IMR-90 (cell line): ENCODE measurements at regions not wholly inside any gene's neighbourhood (a gene's known extent, or its start where the extent isn't known, plus 50 kb on each side); places are given as distances from the start of the nearest gene placed in this dataset.

Experiments
- ATAC-seq: fragments of 200-7000 bp; cut with Tn5 transposase; 2 replicates; pipeline ENCODE4 v1.9.1; 2020; ENCODE audit warnings: low read depth, mild to moderate bottlenecking, moderate library complexity
- BruUV-seq: library from RNA; stranded (reverse); fragments of 400-500 nt; replicated peaks from 2 replicates; lab custom pipeline; 2021; lab: Mats Ljungman, UMichigan
- CTCF ChIA-PET: fragments of 300-600 bp; formaldehyde crosslinking; extraction: SDS; loops from one replicate; lab custom pipeline; 2021; ENCODE audit warnings: antibody characterized with exemption; lab: Yijun Ruan, JAX
- POLR2A ChIA-PET: fragments of 300-600 bp; sonication (Branson Sonifier 250); formaldehyde crosslinking; loops from one replicate; lab custom pipeline; 2022; ENCODE audit warnings: antibody characterized with exemption; ENCODE audit not compliant: unreplicated experiment; lab: Charles Lee
- DNase-seq: peaks from one replicate; pipeline ENCODE4 v3.0.0; 2013
- H2AFZ ChIP-seq: replicated peaks from 2 replicates; pipeline ENCODE3; 2013; ENCODE audit warnings: low read length, mild to moderate bottlenecking; ENCODE audit not compliant: poor library complexity
- H2AK5ac ChIP-seq: 2 replicates; pipeline ENCODE4 v1.6.1; 2013; ENCODE audit warnings: low read depth, low read length, inconsistent platforms
- H2AK9ac ChIP-seq: replicated peaks from 2 replicates; pipeline ENCODE3; 2013; ENCODE audit warnings: mild to moderate bottlenecking, low read depth, low read length, moderate library complexity; ENCODE audit not compliant: poor library complexity
- H2BK120ac ChIP-seq: 2 replicates; pipeline ENCODE4 v1.6.1; 2013; ENCODE audit warnings: low read depth, low read length, inconsistent platforms
- H2BK15ac ChIP-seq: 3 replicates; pipeline ENCODE4 v1.6.1; 2013; ENCODE audit warnings: low read depth, low read length, inconsistent platforms
- H2BK20ac ChIP-seq: 2 replicates; pipeline ENCODE4 v1.6.1; 2013; ENCODE audit warnings: low read depth, mild to moderate bottlenecking, inconsistent platforms, low read length, moderate library complexity
- H2BK5ac ChIP-seq: 2 replicates; pipeline ENCODE4 v1.6.1; 2013; ENCODE audit warnings: mild to moderate bottlenecking, low read depth, low read length, inconsistent platforms; ENCODE audit not compliant: poor library complexity, severe bottlenecking
- H3K14ac ChIP-seq: replicated peaks from 2 replicates; pipeline ENCODE4 v1.6.1; 2013; ENCODE audit warnings: low read depth, low read length, inconsistent platforms
- H3K18ac ChIP-seq: 2 replicates; pipeline ENCODE4 v1.6.1; 2013; ENCODE audit warnings: low read depth, low read length, control low read depth
- H3K23ac ChIP-seq: 2 replicates; pipeline ENCODE4 v1.6.1; 2013; ENCODE audit warnings: low read depth, low read length, inconsistent platforms
- H3K27ac ChIP-seq: 2 replicates; pipeline ENCODE4 v1.5.1; 2013; ENCODE audit warnings: mild to moderate bottlenecking, control low read depth, low read length; ENCODE audit not compliant: insufficient read depth
- H3K27me3 ChIP-seq: 2 replicates; pipeline ENCODE4 v1.6.1; 2013; ENCODE audit warnings: low read length; ENCODE audit not compliant: control insufficient read depth, insufficient read depth
- H3K36me3 ChIP-seq: 2 replicates; pipeline ENCODE4 v1.6.1; 2013; ENCODE audit warnings: low read length, mixed read lengths; ENCODE audit not compliant: control insufficient read depth, insufficient read depth
- H3K4ac ChIP-seq: 2 replicates; pipeline ENCODE4 v1.6.1; 2013; ENCODE audit warnings: low read depth, low read length, inconsistent platforms
- H3K4me1 ChIP-seq: 2 replicates; pipeline ENCODE4 v1.6.1; 2013; ENCODE audit warnings: low read length, mixed read lengths; ENCODE audit not compliant: control insufficient read depth, insufficient read depth
- H3K4me2 ChIP-seq: 2 replicates; pipeline ENCODE4 v1.6.1; 2013; ENCODE audit warnings: low read depth, mild to moderate bottlenecking, control low read depth, low read length, moderate library complexity
- H3K4me3 ChIP-seq: 2 replicates; pipeline ENCODE4 v1.5.1; 2013; ENCODE audit warnings: low read depth, mild to moderate bottlenecking, control low read depth, low read length, moderate library complexity; ENCODE audit not compliant: insufficient read depth
- H3K56ac ChIP-seq: 2 replicates; pipeline ENCODE4 v1.6.1; 2013; ENCODE audit warnings: low read length, inconsistent platforms; ENCODE audit not compliant: insufficient read depth; ENCODE audit errors: extremely low read depth
- H3K79me1 ChIP-seq, 2 experiments: 2 replicates each; pipeline ENCODE4 v1.6.1; 2013; ENCODE audit warnings: low read length in 2 of 2, inconsistent platforms in 1 of 2, low read depth in 1 of 2
- H3K9ac ChIP-seq: 2 replicates; pipeline ENCODE4 v1.6.1; 2013; ENCODE audit warnings: low read depth, low read length, control low read depth
- H3K9me1 ChIP-seq: 2 replicates; pipeline ENCODE4 v1.6.1; 2013; ENCODE audit warnings: low read length, inconsistent platforms; ENCODE audit not compliant: insufficient read depth
- H3K9me3 ChIP-seq: 2 replicates; pipeline ENCODE4 v1.6.1; 2013; ENCODE audit warnings: low read length; ENCODE audit not compliant: control insufficient read depth, insufficient read depth
- H4K20me1 ChIP-seq: 2 replicates; pipeline ENCODE4 v1.6.1; 2013; ENCODE audit warnings: low read length, inconsistent platforms; ENCODE audit not compliant: insufficient read depth
- H4K5ac ChIP-seq: 2 replicates; pipeline ENCODE4 v1.6.1; 2013; ENCODE audit warnings: mild to moderate bottlenecking, low read depth, low read length, control low read depth
- H4K8ac ChIP-seq, 2 experiments: 2 replicates each; pipeline ENCODE4 v1.6.1; 2013; ENCODE audit warnings: low read depth in 2 of 2, low read length in 2 of 2, control low read depth in 1 of 2, inconsistent platforms in 1 of 2
- H4K91ac ChIP-seq: 2 replicates; pipeline ENCODE4 v1.6.1; 2013; ENCODE audit warnings: low read depth, low read length, inconsistent platforms; ENCODE audit not compliant: insufficient read depth
- BHLHE40 ChIP-seq: fragments of 150-350 bp; IDR thresholded peaks from 2 replicates; pipeline ENCODE4 v1.6.1; 2016; ENCODE audit warnings: mild to moderate bottlenecking, low read depth, low read length
- ELK1 ChIP-seq: fragments of 150-350 bp; IDR thresholded peaks from 2 replicates; pipeline ENCODE4 v1.6.1; 2016; ENCODE audit warnings: low read depth, mild to moderate bottlenecking, low read length, moderate library complexity, borderline replicate concordance
- FOS ChIP-seq: fragments of 150-350 bp; IDR thresholded peaks from 2 replicates; pipeline ENCODE4 v1.6.1; 2016; ENCODE audit warnings: low read depth, low read length
- MXI1 ChIP-seq: IDR thresholded peaks from 2 replicates; pipeline ENCODE4 v1.6.1; 2012; ENCODE audit warnings: low read depth, mild to moderate bottlenecking, low read length, moderate library complexity, borderline replicate concordance
- USF2 ChIP-seq: fragments of 150-350 bp; IDR thresholded peaks from 2 replicates; pipeline ENCODE4 v1.6.1; 2017; ENCODE audit warnings: mild to moderate bottlenecking, antibody characterized with exemption, low read length, low read depth
- WGBS, 2 experiments: methylation state at CpG; one replicate each; pipeline versions ENCODE4 v1.1.5 to v1.1.7; 2013; ENCODE audit warnings: missing lambda C conversion rate in 2 of 2; ENCODE audit not compliant: insufficient read length in 1 of 2; ENCODE audit errors: extremely low coverage in 2 of 2; 5-methylcytosine and 5-hydroxymethylcytosine counted together
- dilution Hi-C: fragments of 300-500 bp; cut with HindIII; formaldehyde crosslinking; loops from one replicate; pipeline ENCODE4 v1.14.3; 2018; ENCODE audit warnings: low sequenced_read_pairs; ENCODE audit not compliant: unreplicated experiment
- in situ Hi-C: fragments of 300-500 bp; cut with MboI; formaldehyde crosslinking; loops from 3 replicates; pipeline ENCODE4 v1.14.3; 2019; ENCODE audit warnings: low sequenced_read_pairs, inconsistent platforms, mixed read lengths
- intact Hi-C: fragments of 100-400 bp; cut with micrococcal nuclease; formaldehyde crosslinking; loops from 2 replicates; pipeline ENCODE4 v1.10.0; 2022

GRCh38 chr13:96903085-96903484 is 91.2 kb downstream of the OXGR1 start:
- intact Hi-C loops (no loop called here), in situ Hi-C loops (no loop called here), dilution Hi-C loops (no loop called here)
- no peak overlapping the region for H2AK9ac ChIP-seq
- no peak overlapping the region for H3K56ac ChIP-seq
- no peak overlapping the region for H2BK15ac ChIP-seq
- ChIA-PET POLR2A (no interaction called here), CTCF (no interaction called here)
- no peak overlapping the region for H2BK20ac ChIP-seq
- no peaks in the 10 kb centered on the region for H3K27me3 ChIP-seq
- no peak overlapping the region for H2BK120ac ChIP-seq
- no peak for TF ChIP-seq ELK1
- no peak for TF ChIP-seq BHLHE40
- TF ChIP-seq USF2, result no peak
- no peak for TF ChIP-seq MXI1
- TF ChIP-seq FOS, result no peak
- H3K4me2 ChIP-seq, result no peak overlapping the region
- no peak overlapping the region for H2BK5ac ChIP-seq
- H4K20me1 ChIP-seq, result no peaks in the 10 kb centered on the region
- H4K5ac ChIP-seq, result no peak overlapping the region
- no peaks in the 10 kb centered on the region for H3K9me3 ChIP-seq
- H3K4ac ChIP-seq, result no peak overlapping the region
- no peak overlapping the region for H2AK5ac ChIP-seq
- H3K36me3 ChIP-seq, result no peaks in the 10 kb centered on the region
- H4K91ac ChIP-seq, result no peak overlapping the region
- H3K18ac ChIP-seq, result no peak overlapping the region
- no peaks in the 10 kb centered on the region for H3K79me1 ChIP-seq
- no peaks in the 10 kb centered on the region for H3K4me1 ChIP-seq
- no TSS peak for BruUV-seq
- no peak overlapping the region for H3K27ac ChIP-seq
- WGBS, 2 experiments, result no CpG with 5 or more reads among the region's 2 CpGs
- no peak overlapping the region for H3K14ac ChIP-seq
- H3K9ac ChIP-seq, result no peak overlapping the region
- ATAC-seq (no peak), DNase-seq (no peak)
- H3K23ac ChIP-seq, result no peak overlapping the region
- no peak overlapping the region for H3K4me3 ChIP-seq
- H3K9me1 ChIP-seq, result no peaks in the 10 kb centered on the region
- no peak overlapping the region for H2AFZ ChIP-seq
- H4K8ac ChIP-seq, result no peak overlapping the region
